GM18498 (cell line): ENCODE measurements at regions not wholly inside any gene's neighbourhood (a gene's known extent, or its start where the extent isn't known, plus 50 kb on each side); places are given as distances from the start of the nearest gene placed in this dataset.
A peak's percentile ranks its signal among the peaks of the same experiment; 100 is the strongest.
"Not testable (repeated sequence)": the region's sequence is repeated elsewhere in the genome, so short reads cannot be mapped to it uniquely, and the experiment has no call there.

ENCODE experiments used
- ATAC-seq: cut with Tn5 transposase; IDR thresholded peaks from one replicate; pipeline ENCODE4 v1.9.1; 2021; ENCODE audit warnings: mild to moderate bottlenecking, moderate library complexity; ENCODE audit not compliant: unreplicated experiment

DNA sequence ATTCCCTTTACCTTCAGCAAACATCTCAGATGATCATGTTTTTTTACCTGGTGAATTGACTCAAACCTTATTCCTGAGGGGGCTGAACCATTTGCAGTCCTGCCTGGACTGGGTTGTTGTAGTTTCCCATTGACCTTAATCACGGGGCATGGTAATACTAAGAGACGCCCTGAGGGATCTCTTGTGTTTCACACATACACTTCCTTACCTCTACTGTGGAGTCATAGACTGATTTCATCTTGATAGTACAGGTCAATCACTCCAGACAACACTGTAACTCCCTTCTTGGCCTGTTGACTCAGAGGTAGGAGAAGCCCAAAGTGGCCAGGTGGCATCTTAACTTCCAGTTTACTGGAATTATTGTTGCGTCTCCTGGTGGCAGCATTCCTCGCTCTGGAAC is 1064.0 kb upstream of the PCDH10 start:
- no peak for ATAC-seq

DNA sequence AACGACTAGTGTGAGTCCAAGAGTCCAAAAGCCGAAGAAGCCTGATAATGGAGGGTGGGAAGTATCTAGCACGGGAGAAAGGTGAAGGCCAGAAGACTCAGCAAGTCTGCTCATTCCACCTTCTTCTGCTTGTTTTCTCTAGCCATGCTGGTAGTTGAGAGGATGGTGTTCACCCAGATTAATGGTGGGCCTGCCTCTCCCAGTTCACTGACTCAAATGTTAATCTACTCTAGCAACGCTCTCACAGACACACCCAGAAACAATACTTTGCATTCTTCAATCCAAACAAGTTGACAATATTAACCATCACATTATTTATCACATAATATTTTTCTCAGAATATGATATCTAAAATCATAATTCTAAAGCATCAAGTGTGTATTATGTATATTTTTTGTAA is 1055.1 kb upstream of the PCDH10 start:
- ATAC-seq, result no peak

- ATAC-seq, result no peak
Observed at GRCh38 chr4:132097041-132097440, 1052.1 kb upstream of the PCDH10 start.

DNA sequence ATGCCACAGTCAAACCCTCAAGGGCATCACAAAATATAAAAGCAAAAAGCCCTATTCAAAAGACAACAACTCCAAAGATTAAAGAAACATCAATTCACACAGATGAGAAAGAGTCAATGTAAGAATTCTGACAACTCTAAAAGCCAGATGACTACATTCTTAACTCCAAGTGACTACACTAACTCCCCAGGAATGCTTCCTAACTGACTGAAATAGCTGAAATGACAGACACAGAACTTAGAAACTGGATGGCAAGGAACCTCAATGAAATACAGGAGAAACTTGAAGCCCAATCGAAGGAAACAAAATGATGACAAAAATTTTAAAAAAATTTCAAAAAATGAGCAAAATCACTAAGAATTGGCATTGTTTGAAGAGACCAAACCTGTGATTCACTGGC is 1047.6 kb upstream of the PCDH10 start:
- no peak for ATAC-seq

- ATAC-seq, result no peak
Observed at GRCh38 chr4:132108784-132109183, 1040.3 kb upstream of the PCDH10 start.

- ATAC-seq, result no peak
Observed at GRCh38 chr4:132114885-132115284, 1034.2 kb upstream of the PCDH10 start.

DNA sequence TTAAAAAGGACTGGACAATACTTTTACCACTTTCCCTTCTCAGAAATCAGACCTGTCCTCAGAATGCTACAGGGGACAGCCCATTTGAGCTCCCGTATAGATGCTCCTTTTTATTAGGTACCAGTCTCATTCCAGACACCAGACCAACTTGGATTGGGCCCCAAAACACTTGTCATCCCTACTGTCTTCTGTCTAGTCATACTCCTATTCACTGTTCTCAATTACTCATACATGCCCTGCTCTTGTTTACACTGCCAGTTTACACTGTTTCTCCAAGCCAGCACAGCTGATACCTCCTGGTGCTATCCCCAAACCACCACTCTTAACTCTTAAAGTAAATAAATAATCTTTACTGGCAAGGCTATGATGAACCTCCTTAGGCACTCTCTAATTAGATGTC is 1026.4 kb upstream of the PCDH10 start:
- not testable (repeated sequence) for ATAC-seq

DNA sequence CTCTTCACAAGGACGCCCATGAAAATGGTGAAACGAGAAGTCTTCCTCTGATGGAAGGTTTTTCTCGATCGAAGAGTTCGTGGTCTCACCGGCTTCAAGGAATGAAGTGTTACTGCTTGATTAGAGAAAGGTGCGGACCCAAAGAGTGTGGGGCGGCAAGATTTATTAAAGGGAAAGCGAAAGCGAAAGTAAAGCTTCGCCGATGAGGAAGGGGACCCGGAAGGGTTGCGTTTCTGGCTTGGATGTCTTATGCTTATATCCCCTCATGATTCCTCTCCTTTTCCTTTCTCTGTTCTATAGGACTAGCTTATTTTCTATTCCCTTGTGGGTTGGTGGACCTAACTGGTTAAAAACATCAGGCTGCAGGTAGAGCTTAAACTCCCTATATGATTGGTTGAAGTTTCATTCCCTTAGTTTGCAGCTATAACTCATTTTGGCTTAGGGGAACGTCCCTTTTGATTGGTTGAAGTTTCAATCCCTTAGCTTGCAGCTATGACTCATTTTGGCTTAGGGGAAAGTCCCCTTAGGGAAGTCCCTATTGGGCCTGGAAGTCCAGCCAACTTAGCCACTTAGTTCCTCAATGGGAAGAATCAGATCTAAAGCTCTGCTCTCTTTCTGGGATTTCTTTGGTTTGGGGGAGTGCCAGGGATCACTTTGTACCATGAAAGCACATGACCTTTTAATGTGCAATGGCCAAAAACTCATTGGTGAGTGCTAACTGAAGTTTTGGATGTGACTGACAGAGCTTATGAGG is 1025.0 kb upstream of the PCDH10 start:
- peak; percentile 58 for ATAC-seq

DNA sequence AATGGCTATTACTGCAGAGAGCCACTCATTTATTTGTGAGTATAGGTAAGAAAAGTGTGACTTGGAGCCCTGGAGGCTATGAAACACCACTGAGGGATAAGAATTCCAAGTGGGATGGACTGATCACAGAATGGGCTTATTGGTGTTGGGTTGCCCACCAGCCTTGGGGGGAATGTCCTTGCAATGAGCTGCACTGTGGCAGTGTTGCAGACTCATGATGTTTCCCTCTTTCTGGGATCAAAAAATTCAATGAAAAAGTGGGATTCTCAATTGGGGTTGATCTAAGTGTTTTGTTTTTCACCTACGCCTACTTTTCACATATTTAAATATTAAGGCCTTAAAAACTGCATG is 1024.5 kb upstream of the PCDH10 start:
- ATAC-seq, result peak; percentile 2

DNA sequence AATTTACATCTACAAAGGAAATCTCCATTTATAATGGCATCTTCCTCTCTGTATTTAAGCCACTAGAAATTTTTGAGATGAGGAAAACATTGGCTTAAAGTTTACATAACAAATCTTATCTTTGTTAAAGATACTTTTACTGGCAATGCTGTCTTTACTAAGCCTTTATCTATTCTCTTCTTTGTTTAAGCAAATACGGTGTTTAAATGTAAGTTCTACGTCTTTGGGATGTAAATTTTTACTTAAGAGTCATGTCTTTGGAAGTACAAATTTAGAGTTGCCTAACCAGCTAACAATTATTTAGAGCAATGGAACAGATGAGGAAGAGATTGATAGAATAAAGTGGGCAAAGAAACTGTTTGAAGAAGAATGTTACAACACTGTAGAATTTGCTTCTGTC is 1024.0 kb upstream of the PCDH10 start:
- no peak for ATAC-seq

DNA sequence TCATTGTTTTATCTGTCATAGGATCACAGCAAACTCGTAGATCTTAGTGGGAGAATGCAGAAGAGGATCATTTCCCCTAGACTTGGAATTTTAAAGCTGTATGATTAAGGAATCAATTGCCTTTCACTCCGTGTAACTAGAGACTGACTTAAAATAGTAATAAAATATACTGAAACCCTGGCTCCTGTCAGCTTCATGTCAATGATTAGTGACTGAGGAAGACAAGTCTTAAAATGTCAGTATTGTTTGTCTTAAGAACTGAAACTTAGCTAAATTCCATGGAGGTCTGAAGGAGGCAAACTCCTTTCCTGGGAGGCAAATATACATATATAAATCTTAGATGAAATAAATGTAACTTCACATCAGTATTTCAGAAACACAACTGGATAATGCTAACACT is 1016.7 kb upstream of the PCDH10 start:
- no peak for ATAC-seq

DNA sequence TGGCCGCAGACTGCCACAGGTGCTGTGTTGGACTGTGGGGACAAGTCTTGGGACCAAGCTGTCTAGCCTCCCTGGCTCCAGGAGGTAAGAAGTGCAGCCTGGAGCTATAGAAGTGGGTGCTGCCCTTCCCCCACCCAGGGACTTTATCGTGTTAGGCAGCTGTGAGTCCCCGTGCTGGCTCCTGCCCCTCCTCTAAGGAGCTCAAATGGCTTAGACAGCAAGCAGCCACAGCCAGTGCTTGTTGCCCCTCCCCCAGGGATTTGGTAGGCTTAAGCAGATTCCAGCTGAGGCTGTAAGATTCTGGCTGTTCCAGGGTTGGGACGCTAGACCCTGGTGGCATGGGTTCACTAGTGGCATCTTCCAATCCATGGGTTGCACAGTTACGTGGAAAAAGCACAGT is 979.4 kb upstream of the PCDH10 start:
- ATAC-seq, result no peak

GRCh38 chr4:132180020-132180427 is 969.1 kb upstream of the PCDH10 start:
- no peak for ATAC-seq

DNA sequence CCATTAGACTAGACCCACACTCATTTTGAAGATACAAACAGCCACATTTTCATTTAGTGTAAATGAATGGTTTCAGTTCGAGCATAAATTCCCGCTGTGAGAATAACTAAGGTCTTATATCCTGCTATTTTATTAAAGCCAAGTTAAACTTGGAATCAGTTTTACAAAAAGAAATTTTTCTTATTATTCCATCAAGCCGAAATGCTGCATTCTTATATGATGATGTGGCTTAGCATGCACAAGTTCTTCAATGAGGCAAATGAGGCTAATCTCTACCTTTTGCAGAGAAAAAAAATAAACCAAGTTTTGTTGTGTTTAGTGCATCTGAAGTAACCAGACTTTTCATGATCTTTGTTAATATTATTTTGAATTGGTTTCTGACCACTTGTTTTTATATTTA is 953.9 kb upstream of the PCDH10 start:
- no peak for ATAC-seq

- ATAC-seq, result no peak
Observed at GRCh38 chr4:132203618-132204017, 945.5 kb upstream of the PCDH10 start.

- ATAC-seq, result no peak
Observed at GRCh38 chr4:132214519-132214918, 934.6 kb upstream of the PCDH10 start.

GRCh38 chr4:132218406-132218805 is 930.7 kb upstream of the PCDH10 start:
- no peak for ATAC-seq

DNA sequence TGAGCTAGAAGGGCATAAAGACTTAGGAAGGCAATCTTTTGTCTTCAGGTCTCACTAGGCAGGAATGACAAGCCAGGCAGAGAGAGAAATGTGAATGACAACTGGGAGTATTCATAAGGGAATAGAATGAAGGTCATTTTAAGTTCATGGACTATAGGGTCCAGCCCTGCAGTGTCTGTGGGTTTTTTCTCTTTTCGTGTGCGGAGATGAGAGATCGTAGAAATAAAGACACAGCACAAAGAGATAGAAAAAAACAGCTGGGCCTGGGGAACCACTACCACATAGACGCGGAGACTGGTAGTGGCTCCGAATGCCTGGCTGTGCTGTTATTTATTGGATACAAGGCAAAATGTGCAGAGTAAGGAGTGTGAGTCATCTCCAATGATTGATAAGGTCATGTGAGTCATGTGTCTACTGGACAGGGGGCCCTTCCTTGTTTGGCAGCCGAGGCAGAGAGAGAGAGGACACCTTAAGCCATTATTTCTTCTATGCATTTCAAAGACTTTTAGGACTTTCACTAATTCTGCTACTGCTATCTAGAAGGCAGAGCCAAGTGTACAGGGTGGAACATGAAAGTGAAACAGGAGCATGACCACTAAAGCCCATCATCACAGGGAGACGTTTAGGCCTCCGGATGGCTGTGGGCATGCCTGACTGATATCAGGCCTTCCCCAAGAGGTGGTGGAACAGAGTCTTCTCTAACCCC is 921.8 kb upstream of the PCDH10 start:
- ATAC-seq, result no peak

DNA sequence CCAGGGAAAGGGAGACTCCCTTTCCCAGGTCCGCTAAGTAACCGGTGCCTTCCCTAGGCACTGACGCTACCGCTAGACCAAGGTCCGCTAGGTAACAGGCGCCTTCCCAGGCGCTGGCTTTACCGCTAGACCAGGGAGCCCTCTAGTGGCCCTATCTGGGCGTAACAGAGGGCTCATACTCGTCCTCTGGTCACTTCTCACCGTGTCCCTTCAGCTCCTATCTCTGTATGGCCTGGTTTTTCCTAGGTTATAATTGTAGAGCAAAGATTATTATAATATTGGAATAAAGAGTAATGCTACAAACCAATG is 921.3 kb upstream of the PCDH10 start:
- not testable (repeated sequence) for ATAC-seq

DNA sequence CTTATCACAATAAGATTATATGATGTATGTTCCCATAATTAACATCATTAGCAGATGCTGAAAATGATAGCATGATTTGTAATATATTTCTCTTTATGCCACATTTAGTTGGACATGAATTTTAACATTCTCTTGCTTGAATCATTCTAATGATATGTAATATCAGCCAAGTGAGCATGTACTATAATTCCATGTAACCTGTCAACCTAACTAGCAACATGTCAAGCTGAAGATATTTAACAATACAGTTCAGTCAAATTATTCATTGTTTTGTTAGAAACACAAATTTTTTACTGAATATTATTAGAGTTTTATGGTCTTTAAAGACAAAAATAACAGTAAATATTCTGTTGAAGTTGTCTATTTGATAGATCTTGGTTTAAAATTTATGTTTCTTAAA is 920.4 kb upstream of the PCDH10 start:
- ATAC-seq, result no peak

GRCh38 chr4:132230025-132230424 is 919.1 kb upstream of the PCDH10 start:
- no peak for ATAC-seq

DNA sequence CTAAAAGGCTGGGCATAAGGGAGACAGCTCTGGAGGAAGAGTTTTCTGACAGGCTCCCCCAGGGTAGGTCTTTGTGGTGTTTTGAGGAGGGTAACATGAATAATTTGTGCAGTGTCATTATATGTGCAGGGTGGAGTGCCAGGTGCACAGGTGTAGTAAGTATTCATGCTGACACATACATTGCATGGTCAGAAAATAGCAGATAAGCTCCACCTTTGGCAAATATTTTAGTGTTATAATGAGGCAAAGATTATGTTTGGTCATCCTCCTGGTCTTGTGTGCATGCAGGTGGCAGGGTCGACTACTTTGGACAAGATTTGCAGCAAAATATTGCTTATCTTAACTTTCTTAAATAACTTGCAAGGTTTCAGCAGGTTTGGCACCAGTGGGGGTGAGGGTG is 910.4 kb upstream of the PCDH10 start:
- ATAC-seq, result no peak

DNA sequence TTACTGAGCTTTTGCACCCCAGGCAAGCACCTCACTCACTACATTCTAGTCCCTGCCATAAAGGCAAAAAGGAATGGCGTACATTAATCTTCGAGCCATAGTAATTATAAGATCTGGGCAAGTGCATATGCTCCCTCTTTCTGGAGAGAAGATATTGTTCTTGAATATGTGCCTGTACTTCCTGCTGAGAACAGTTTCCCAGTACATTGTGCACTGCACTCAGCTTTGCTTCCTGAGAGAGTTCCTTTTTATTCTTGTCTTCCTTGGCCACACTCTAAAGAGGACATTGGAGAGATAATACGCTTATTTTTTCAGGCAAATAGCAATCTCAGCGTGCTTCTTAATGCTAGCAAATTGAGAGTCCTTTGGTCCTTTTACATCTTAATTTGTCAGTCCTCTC is 909.0 kb upstream of the PCDH10 start:
- ATAC-seq, result no peak
